ENCODE measurements at regions not wholly inside any gene's neighbourhood (a gene's known extent, or its start where the extent isn't known, plus 50 kb on each side); places are given as distances from the start of the nearest gene placed in this dataset.

- TF ChIP-seq, protein P1, sequence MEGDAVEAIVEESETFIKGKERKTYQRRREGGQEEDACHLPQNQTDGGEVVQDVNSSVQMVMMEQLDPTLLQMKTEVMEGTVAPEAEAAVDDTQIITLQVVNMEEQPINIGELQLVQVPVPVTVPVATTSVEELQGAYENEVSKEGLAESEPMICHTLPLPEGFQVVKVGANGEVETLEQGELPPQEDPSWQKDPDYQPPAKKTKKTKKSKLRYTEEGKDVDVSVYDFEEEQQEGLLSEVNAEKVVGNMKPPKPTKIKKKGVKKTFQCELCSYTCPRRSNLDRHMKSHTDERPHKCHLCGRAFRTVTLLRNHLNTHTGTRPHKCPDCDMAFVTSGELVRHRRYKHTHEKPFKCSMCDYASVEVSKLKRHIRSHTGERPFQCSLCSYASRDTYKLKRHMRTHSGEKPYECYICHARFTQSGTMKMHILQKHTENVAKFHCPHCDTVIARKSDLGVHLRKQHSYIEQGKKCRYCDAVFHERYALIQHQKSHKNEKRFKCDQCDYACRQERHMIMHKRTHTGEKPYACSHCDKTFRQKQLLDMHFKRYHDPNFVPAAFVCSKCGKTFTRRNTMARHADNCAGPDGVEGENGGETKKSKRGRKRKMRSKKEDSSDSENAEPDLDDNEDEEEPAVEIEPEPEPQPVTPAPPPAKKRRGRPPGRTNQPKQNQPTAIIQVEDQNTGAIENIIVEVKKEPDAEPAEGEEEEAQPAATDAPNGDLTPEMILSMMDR (IDR thresholded peaks at IDR 0.05): no peak
- no peak for DNase-seq (ENCODE audit: extremely low spot score, unreplicated experiment)
- no peaks in the 10 kb centered on the region for H3K27me3 Mint-ChIP-seq (ENCODE audit: unreplicated experiment)
- peak overlapping the region; percentile 68 for H3K27ac Mint-ChIP-seq (ENCODE audit: unreplicated experiment)
- H3K9me3 Mint-ChIP-seq (ENCODE audit: unreplicated experiment): no peaks in the 10 kb centered on the region
- H3K4me1 Mint-ChIP-seq (ENCODE audit: unreplicated experiment): peaks cover 14% of the 10 kb centered on the region
- no peaks in the 10 kb centered on the region for H3K36me3 Mint-ChIP-seq (ENCODE audit: unreplicated experiment)
- no peak overlapping the region for H3K4me3 Mint-ChIP-seq (ENCODE audit: unreplicated experiment)
These were observed 182.7 kb downstream of the TBX18 start for GRCh38 chr6:84581494-84582259.

GRCh38 chr6:84579404-84579803 is 185.0 kb downstream of the TBX18 start:
- no peak overlapping the region for H3K27ac Mint-ChIP-seq (ENCODE audit: unreplicated experiment)
- no peak for DNase-seq (ENCODE audit: extremely low spot score, unreplicated experiment)
- H3K27me3 Mint-ChIP-seq (ENCODE audit: unreplicated experiment): no peaks in the 10 kb centered on the region
- no peak overlapping the region for H3K4me3 Mint-ChIP-seq (ENCODE audit: unreplicated experiment)
- TF ChIP-seq, protein P1 (IDR thresholded peaks at IDR 0.05): no peak
- no peaks in the 10 kb centered on the region for H3K36me3 Mint-ChIP-seq (ENCODE audit: unreplicated experiment)
- peaks cover 14% of the 10 kb centered on the region for H3K4me1 Mint-ChIP-seq (ENCODE audit: unreplicated experiment)
- no peaks in the 10 kb centered on the region for H3K9me3 Mint-ChIP-seq (ENCODE audit: unreplicated experiment)

GRCh38 chr6:84576029-84576428 is 188.4 kb downstream of the TBX18 start:
- DNase-seq (ENCODE audit: extremely low spot score, unreplicated experiment): no peak
- Mint-ChIP-seq H3K4me1 (ENCODE audit: unreplicated experiment) (no peaks in the 10 kb centered on the region), H3K36me3 (ENCODE audit: unreplicated experiment) (no peaks in the 10 kb centered on the region), H3K27me3 (ENCODE audit: unreplicated experiment) (no peaks in the 10 kb centered on the region), H3K4me3 (ENCODE audit: unreplicated experiment) (no peak overlapping the region), H3K9me3 (ENCODE audit: unreplicated experiment) (no peaks in the 10 kb centered on the region), H3K27ac (ENCODE audit: unreplicated experiment) (no peak overlapping the region)
- TF ChIP-seq, protein P1 (IDR thresholded peaks at IDR 0.05): no peak

DNA sequence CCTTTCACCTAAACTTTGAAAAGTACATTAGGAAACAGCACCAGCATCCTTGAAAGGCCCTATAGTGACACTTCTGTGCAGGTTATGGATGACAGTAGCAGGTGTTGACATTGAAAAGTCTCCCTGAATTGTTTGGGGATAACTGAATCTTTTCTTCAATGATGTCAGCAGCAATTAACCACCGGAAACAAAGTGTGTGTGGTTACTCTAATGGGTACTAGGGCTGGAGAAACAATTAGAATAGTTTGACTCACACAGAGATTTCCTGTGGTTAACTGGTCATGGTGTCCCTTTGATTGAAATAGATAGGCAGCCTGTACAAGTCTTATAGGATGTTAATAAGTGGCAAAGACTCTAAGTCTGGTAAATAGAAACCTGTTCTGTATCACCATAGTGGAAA is 189.1 kb downstream of the TBX18 start:
- Mint-ChIP-seq H3K4me3 (ENCODE audit: unreplicated experiment) (no peak overlapping the region), H3K27ac (ENCODE audit: unreplicated experiment) (no peak overlapping the region), H3K27me3 (ENCODE audit: unreplicated experiment) (no peaks in the 10 kb centered on the region), H3K4me1 (ENCODE audit: unreplicated experiment) (no peaks in the 10 kb centered on the region), H3K9me3 (ENCODE audit: unreplicated experiment) (peaks cover 3% of the 10 kb centered on the region), H3K36me3 (ENCODE audit: unreplicated experiment) (no peaks in the 10 kb centered on the region)
- TF ChIP-seq, protein P1 (IDR thresholded peaks at IDR 0.05): no peak
- DNase-seq (ENCODE audit: extremely low spot score, unreplicated experiment): no peak

DNA sequence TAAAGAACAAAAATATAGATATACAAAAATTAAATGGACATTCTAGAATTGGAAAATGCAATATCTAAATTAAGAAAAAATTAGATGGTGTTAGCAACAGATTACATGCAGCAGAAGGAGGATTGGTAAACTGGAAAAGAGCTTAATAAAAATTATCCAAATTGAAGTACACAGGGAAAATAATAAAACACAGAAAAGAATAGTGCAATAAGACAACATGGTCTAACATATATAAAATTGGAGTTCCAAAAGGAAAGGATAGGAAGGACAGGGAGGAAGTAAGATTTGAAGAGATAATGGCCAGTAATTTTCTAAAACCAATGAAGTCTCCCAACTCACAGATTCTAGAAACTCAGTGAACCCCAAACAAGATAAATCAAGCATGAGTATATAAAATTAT is 194.5 kb downstream of the TBX18 start:
- Mint-ChIP-seq H3K4me1 (ENCODE audit: unreplicated experiment) (no peaks in the 10 kb centered on the region), H3K9me3 (ENCODE audit: unreplicated experiment) (peaks cover 13% of the 10 kb centered on the region), H3K27me3 (ENCODE audit: unreplicated experiment) (peaks cover 9% of the 10 kb centered on the region), H3K4me3 (ENCODE audit: unreplicated experiment) (no peak overlapping the region), H3K36me3 (ENCODE audit: unreplicated experiment) (no peaks in the 10 kb centered on the region), H3K27ac (ENCODE audit: unreplicated experiment) (no peak overlapping the region)
- TF ChIP-seq, protein P1 (IDR thresholded peaks at IDR 0.05): no peak
- DNase-seq (ENCODE audit: extremely low spot score, unreplicated experiment): no peak

Measured in osteocyte (in vitro differentiated cells).